Neural progenitor cell (in vitro differentiated cells): ENCODE measurements at regions not wholly inside any gene's neighbourhood (a gene's known extent, or its start where the extent isn't known, plus 50 kb on each side); places are given as distances from the start of the nearest gene placed in this dataset.

ENCODE experiments used
- DNase-seq: peaks from one replicate; pipeline ENCODE4 v3.0.0-alpha.2; 2016; ENCODE audit warnings: low spot score
- H2AFZ ChIP-seq: fragments of 200-600 bp; sonication (generic); replicated peaks from 2 replicates; pipeline ENCODE4 v1.6.1; 2016; ENCODE audit warnings: antibody characterized with exemption
- H3F3A ChIP-seq: fragments of 200-600 bp; sonication (generic); 2 replicates; pipeline ENCODE4 v1.6.1; 2016; ENCODE audit warnings: antibody characterized with exemption, low read depth
- H3K27ac ChIP-seq: fragments of 200-600 bp; sonication (generic); 2 replicates; pipeline ENCODE4 v1.5.1; 2016; ENCODE audit warnings: mild to moderate bottlenecking
- H3K27me3 ChIP-seq: fragments of 200-600 bp; sonication (generic); 2 replicates; pipeline ENCODE4 v1.6.1; 2016; ENCODE audit warnings: mild to moderate bottlenecking, moderate library complexity
- H3K36me3 ChIP-seq: fragments of 200-600 bp; sonication (generic); 2 replicates; pipeline ENCODE4 v1.5.1; 2016
- H3K4me1 ChIP-seq: fragments of 200-600 bp; sonication (generic); 2 replicates; pipeline ENCODE4 v1.6.1; 2016; ENCODE audit warnings: mixed run types
- H3K4me2 ChIP-seq: fragments of 200-600 bp; sonication (generic); 2 replicates; pipeline ENCODE4 v1.6.1; 2016
- H3K4me3 ChIP-seq: fragments of 200-600 bp; sonication (generic); 2 replicates; pipeline ENCODE4 v1.5.1; 2016
- H3K79me2 ChIP-seq: fragments of 200-600 bp; sonication (generic); 2 replicates; pipeline ENCODE4 v1.6.1; 2016; ENCODE audit warnings: low read depth
- H3K9ac ChIP-seq: fragments of 200-600 bp; sonication (generic); 2 replicates; pipeline ENCODE4 v1.6.1; 2016
- H3K9me3 ChIP-seq: fragments of 200-600 bp; sonication (generic); 2 replicates; pipeline ENCODE4 v1.5.1; 2016; ENCODE audit warnings: low read depth
- H4K20me1 ChIP-seq: fragments of 200-600 bp; sonication (generic); 2 replicates; pipeline ENCODE4 v1.6.1; 2016; ENCODE audit warnings: low read depth
- H3K27ac Mint-ChIP-seq: 3 replicates; pipeline ENCODE4 v1.8.0; 2021; ENCODE audit warnings: mixed read lengths
- H3K27me3 Mint-ChIP-seq: 2 replicates; pipeline ENCODE4 v1.8.0; 2022; ENCODE audit warnings: low read depth, mild to moderate bottlenecking, inconsistent platforms, moderate library complexity, mixed read lengths; ENCODE audit not compliant: insufficient read depth
- H3K36me3 Mint-ChIP-seq: 3 replicates; pipeline ENCODE4 v1.8.0; 2021; ENCODE audit warnings: mixed read lengths
- H3K4me1 Mint-ChIP-seq: 3 replicates; pipeline ENCODE4 v1.8.0; 2021; ENCODE audit warnings: mixed read lengths
- H3K4me3 Mint-ChIP-seq: 3 replicates; pipeline ENCODE4 v1.8.0; 2021; ENCODE audit warnings: mild to moderate bottlenecking, moderate library complexity, mixed read lengths
- H3K9me3 Mint-ChIP-seq: 3 replicates; pipeline ENCODE4 v1.8.0; 2020; ENCODE audit warnings: mixed read lengths
- CTCF ChIP-seq: fragments of 200-600 bp; sonication (generic); IDR thresholded peaks from 2 replicates; pipeline ENCODE4 v1.5.1; 2017; ENCODE audit warnings: antibody characterized with exemption, mild to moderate bottlenecking
- EZH2 ChIP-seq: fragments of 200-600 bp; sonication (generic); IDR thresholded peaks from 2 replicates; pipeline ENCODE4 v1.6.1; 2017; ENCODE audit warnings: antibody characterized with exemption, mild to moderate bottlenecking, moderate library complexity
- EZH2phosphoT487 ChIP-seq: fragments of 200-600 bp; sonication (generic); IDR thresholded peaks from 2 replicates; pipeline ENCODE4 v1.6.1; 2017; ENCODE audit warnings: antibody characterized with exemption

GRCh38 chr6:146944809-146945208 lies 259.4 kb upstream of the STXBP5 start:
- H3K4me1 ChIP-seq = no peaks in the 10 kb centered on the region
- Mint-ChIP-seq H3K9me3 (peaks cover 3% of the 10 kb centered on the region), H3K27me3 (peaks cover 2% of the 10 kb centered on the region), H3K36me3 (no peaks in the 10 kb centered on the region), H3K27ac (no peak overlapping the region), H3K4me1 (no peaks in the 10 kb centered on the region), H3K4me3 (no peak overlapping the region)
- no peak for DNase-seq
- H3K9ac ChIP-seq = no peak overlapping the region
- no peaks in the 10 kb centered on the region for H4K20me1 ChIP-seq
- H3K4me3 ChIP-seq = no peak overlapping the region
- H3K27me3 ChIP-seq = no peaks in the 10 kb centered on the region
- TF ChIP-seq EZH2 = no peak
- TF ChIP-seq EZH2phosphoT487 = no peak
- no peak for TF ChIP-seq CTCF
- no peaks in the 10 kb centered on the region for H3K79me2 ChIP-seq
- H3F3A ChIP-seq = no peaks in the 10 kb centered on the region
- H3K9me3 ChIP-seq = no peaks in the 10 kb centered on the region
- H3K36me3 ChIP-seq = no peaks in the 10 kb centered on the region
- no peak overlapping the region for H3K27ac ChIP-seq
- H3K4me2 ChIP-seq = no peak overlapping the region
- H2AFZ ChIP-seq = no peak overlapping the region

- no peak overlapping the region for H3K27ac ChIP-seq
- no peak overlapping the region for H3K4me3 ChIP-seq
- no peak overlapping the region for H3K4me2 ChIP-seq
- no peak for DNase-seq
- H3K4me3 Mint-ChIP-seq = no peak overlapping the region
- H4K20me1 ChIP-seq = no peaks in the 10 kb centered on the region
- H3K9ac ChIP-seq = no peak overlapping the region
- no peaks in the 10 kb centered on the region for H3K79me2 ChIP-seq
- no peak overlapping the region for H2AFZ ChIP-seq
- H3K36me3 Mint-ChIP-seq = no peaks in the 10 kb centered on the region
- H3K27me3 Mint-ChIP-seq = peaks cover 2% of the 10 kb centered on the region
- H3K9me3 ChIP-seq = no peaks in the 10 kb centered on the region
- H3K36me3 ChIP-seq = no peaks in the 10 kb centered on the region
- no peak overlapping the region for H3K27ac Mint-ChIP-seq
- H3K4me1 Mint-ChIP-seq = no peaks in the 10 kb centered on the region
- H3K9me3 Mint-ChIP-seq = peaks cover 3% of the 10 kb centered on the region
- TF ChIP-seq EZH2phosphoT487 = no peak
- no peak for TF ChIP-seq EZH2
- no peak for TF ChIP-seq CTCF
- H3K27me3 ChIP-seq = no peaks in the 10 kb centered on the region
- no peaks in the 10 kb centered on the region for H3K4me1 ChIP-seq
- no peaks in the 10 kb centered on the region for H3F3A ChIP-seq
Observed at GRCh38 chr6:146946559-146946958, 257.7 kb upstream of the STXBP5 start.

- Histone ChIP-seq H3K4me3 (no peak overlapping the region), H3K4me2 (no peak overlapping the region), H4K20me1 (no peaks in the 10 kb centered on the region), H3K9me3 (no peaks in the 10 kb centered on the region), H3K9ac (no peak overlapping the region), H3K27ac (no peak overlapping the region), H3K79me2 (no peaks in the 10 kb centered on the region), H3F3A (no peaks in the 10 kb centered on the region), H2AFZ (no peak overlapping the region), H3K27me3 (no peaks in the 10 kb centered on the region), H3K4me1 (no peaks in the 10 kb centered on the region), H3K36me3 (no peaks in the 10 kb centered on the region)
- Mint-ChIP-seq H3K4me1 (no peaks in the 10 kb centered on the region), H3K9me3 (peaks cover 3% of the 10 kb centered on the region), H3K4me3 (no peak overlapping the region), H3K27ac (no peak overlapping the region), H3K36me3 (no peaks in the 10 kb centered on the region), H3K27me3 (peaks cover 2% of the 10 kb centered on the region)
- DNase-seq = no peak
- TF ChIP-seq EZH2phosphoT487 (no peak), CTCF (no peak), EZH2 (no peak)
Observed at GRCh38 chr6:146948790-146949342, 255.4 kb upstream of the STXBP5 start.
